Progenitor cell of endocrine pancreas (in vitro differentiated cells): ENCODE measurements at regions not wholly inside any gene's neighbourhood (a gene's known extent, or its start where the extent isn't known, plus 50 kb on each side); places are given as distances from the start of the nearest gene placed in this dataset.
A peak's percentile ranks its signal among the peaks of the same experiment; 100 is the strongest.

ENCODE experiments used
- DNase-seq: peaks from one replicate; pipeline ENCODE4 v3.0.0; 2021; ENCODE audit warnings: low spot score; ENCODE audit not compliant: unreplicated experiment
- H3K27ac Mint-ChIP-seq: 2 replicates; pipeline ENCODE4 v1.8.0; 2021; ENCODE audit warnings: mild to moderate bottlenecking, moderate library complexity, mixed read lengths
- H3K27me3 Mint-ChIP-seq: 2 replicates; pipeline ENCODE4 v1.8.0; 2021; ENCODE audit warnings: mixed read lengths
- H3K36me3 Mint-ChIP-seq: 2 replicates; pipeline ENCODE4 v1.8.0; 2022; ENCODE audit warnings: mixed read lengths; ENCODE audit not compliant: insufficient read depth
- H3K4me1 Mint-ChIP-seq: 2 replicates; pipeline ENCODE4 v1.8.0; 2021; ENCODE audit warnings: low read depth, mixed read lengths
- H3K4me3 Mint-ChIP-seq: 2 replicates; pipeline ENCODE4 v1.8.0; 2021; ENCODE audit warnings: low read depth, mild to moderate bottlenecking, moderate library complexity, mixed read lengths
- H3K9me3 Mint-ChIP-seq: 2 replicates; pipeline ENCODE4 v1.8.0; 2021; ENCODE audit warnings: low read depth, mixed read lengths
- CTCF ChIP-seq: fragments of 200-600 bp; sonication (generic); IDR thresholded peaks from one replicate; pipeline ENCODE4 v1.5.0; 2021; ENCODE audit warnings: antibody characterized with exemption, mild to moderate bottlenecking; ENCODE audit not compliant: unreplicated experiment

DNA sequence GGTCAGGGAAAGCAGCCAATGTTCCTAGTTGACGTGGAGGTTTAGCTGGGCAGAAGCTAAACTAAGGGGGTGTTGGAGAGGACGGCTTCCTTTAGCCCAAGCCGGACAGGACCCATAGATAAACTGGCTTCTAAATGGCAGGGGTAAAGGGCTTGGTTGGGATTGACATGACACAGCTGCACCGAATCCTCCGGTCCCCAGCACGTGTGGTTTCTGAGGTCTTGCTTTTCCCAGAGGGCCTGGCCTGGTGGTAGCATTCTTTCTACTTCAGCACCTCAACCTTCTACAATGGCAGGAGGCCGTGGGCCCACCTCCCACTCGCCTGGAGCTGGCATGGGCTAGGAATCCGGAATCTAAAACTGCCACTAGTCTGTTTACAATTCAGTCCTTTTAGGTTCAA is 163.0 kb downstream of the FGF9 start:
- Mint-ChIP-seq H3K36me3 (peaks cover 1% of the 10 kb centered on the region), H3K9me3 (peaks cover 7% of the 10 kb centered on the region), H3K4me3 (no peak overlapping the region), H3K27ac (no peak overlapping the region), H3K27me3 (no peaks in the 10 kb centered on the region), H3K4me1 (peaks cover 42% of the 10 kb centered on the region)
- DNase-seq, result no peak
- TF ChIP-seq CTCF, result no peak

DNA sequence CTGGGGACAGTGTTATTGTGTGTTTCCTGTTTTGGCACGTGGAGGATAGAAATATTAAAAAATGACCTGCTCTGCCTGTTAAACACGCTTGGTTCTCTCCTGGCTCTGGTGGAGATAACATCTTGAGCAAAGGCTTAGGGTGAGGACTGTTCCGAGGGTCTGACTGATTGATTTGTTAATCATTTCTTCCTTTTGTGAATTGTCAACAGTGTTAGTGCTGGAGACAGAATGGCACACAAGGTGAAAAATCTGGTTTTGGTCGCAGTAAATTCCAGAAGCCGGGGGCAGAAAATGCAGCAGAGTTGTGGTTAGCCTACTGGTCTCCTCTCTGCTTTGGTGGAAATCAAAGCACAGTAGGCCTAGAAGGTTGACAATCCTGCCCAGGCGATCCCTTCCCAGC is 163.6 kb downstream of the FGF9 start:
- H3K36me3 Mint-ChIP-seq, result peaks cover 1% of the 10 kb centered on the region
- no peak overlapping the region for H3K4me3 Mint-ChIP-seq
- peak overlapping the region; percentile 92 for H3K27ac Mint-ChIP-seq
- peaks cover 45% of the 10 kb centered on the region for H3K4me1 Mint-ChIP-seq
- peaks cover 7% of the 10 kb centered on the region for H3K9me3 Mint-ChIP-seq
- no peak for DNase-seq
- no peak for TF ChIP-seq CTCF
- no peaks in the 10 kb centered on the region for H3K27me3 Mint-ChIP-seq

DNA sequence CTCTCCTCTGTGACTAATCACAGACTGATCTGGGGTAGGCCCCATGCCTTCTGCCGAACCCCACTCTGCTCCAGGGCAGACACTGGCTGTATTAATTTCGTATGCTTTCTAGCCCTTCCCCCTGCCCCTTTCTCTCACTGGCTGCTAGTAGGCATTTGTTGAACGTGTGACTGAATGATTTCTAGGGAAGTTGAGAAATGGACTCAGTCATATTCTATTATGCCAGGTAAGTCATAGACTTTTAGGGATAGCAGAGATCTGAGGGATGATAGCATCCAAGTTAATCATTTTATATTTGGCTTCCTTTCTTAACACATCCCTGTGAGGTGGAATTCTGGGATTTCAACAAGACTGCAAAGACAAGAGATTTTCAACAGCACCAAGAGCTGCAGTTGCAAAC is 166.4 kb downstream of the FGF9 start:
- DNase-seq, result no peak
- TF ChIP-seq CTCF, result no peak
- Mint-ChIP-seq H3K4me3 (peak overlapping the region; percentile 28), H3K36me3 (peaks cover 1% of the 10 kb centered on the region), H3K27ac (peak overlapping the region; percentile 95), H3K27me3 (no peaks in the 10 kb centered on the region), H3K9me3 (peaks cover 7% of the 10 kb centered on the region), H3K4me1 (peaks cover 56% of the 10 kb centered on the region)

DNA sequence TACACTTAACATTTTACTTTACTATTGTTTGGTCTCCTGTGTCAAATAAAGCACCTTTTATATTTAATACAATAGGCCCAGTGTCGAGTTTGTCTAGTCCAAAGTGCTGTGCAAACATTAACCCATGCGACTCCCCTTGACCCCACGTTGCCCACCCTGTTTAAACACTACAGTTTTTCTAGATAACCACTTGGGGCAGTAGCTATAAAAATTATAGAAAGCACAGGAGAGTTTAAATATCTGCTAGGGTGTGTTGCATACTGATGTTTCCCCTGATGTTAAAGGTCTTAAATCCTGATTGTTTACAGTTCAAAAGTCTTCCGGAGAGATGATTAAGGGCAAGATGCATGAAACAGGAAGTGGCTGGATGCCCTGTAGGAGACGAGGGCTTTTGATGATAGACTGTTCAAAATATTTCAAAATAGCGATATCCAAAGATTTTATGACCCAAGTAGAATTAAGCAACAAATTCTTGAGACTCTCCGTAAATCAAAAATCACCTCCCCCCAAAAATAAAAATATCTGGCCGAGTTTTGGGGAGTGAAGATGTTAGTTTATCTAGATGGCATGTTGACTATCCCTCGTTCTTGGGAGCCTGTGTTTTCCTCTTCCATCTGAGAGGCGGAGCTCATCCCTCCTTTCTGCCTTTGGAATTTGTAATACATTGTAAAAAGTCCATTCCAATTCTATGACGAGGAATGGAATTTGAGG is 167.1 kb downstream of the FGF9 start:
- H3K36me3 Mint-ChIP-seq, result peaks cover 1% of the 10 kb centered on the region
- peak overlapping the region; percentile 95 for H3K27ac Mint-ChIP-seq
- peak; percentile 36 for TF ChIP-seq CTCF
- no peaks in the 10 kb centered on the region for H3K27me3 Mint-ChIP-seq
- peaks cover 56% of the 10 kb centered on the region for H3K4me1 Mint-ChIP-seq
- DNase-seq, result no peak
- peak overlapping the region; percentile 27 for H3K4me3 Mint-ChIP-seq
- peaks cover 4% of the 10 kb centered on the region for H3K9me3 Mint-ChIP-seq

GRCh38 chr13:21846605-21847004 is 175.7 kb downstream of the FGF9 start:
- no peak overlapping the region for H3K4me3 Mint-ChIP-seq
- peaks cover 4% of the 10 kb centered on the region for H3K9me3 Mint-ChIP-seq
- H3K27ac Mint-ChIP-seq, result no peak overlapping the region
- no peak for DNase-seq
- peaks cover 4% of the 10 kb centered on the region for H3K4me1 Mint-ChIP-seq
- no peaks in the 10 kb centered on the region for H3K27me3 Mint-ChIP-seq
- no peak for TF ChIP-seq CTCF
- no peaks in the 10 kb centered on the region for H3K36me3 Mint-ChIP-seq
